CD4-positive, alpha-beta memory T cell (primary cell): ENCODE measurements at regions not wholly inside any gene's neighbourhood (a gene's known extent, or its start where the extent isn't known, plus 50 kb on each side); places are given as distances from the start of the nearest gene placed in this dataset.

Experiments used
- CTCF ChIA-PET: fragments of 350-600 bp; sonication (Branson Sonifier 250); formaldehyde crosslinking; loops from one replicate; lab custom pipeline; 2021; ENCODE audit warnings: inconsistent platforms; ENCODE audit not compliant: partially characterized antibody; lab: Charles Lee
- POLR2A ChIA-PET: fragments of 350-600 bp; sonication (Branson Sonifier 250); formaldehyde crosslinking; loops from one replicate; lab custom pipeline; 2021; ENCODE audit not compliant: partially characterized antibody; lab: Charles Lee
- DNase-seq, 5 donors: peaks; one replicate each; pipeline versions ENCODE4 v3.0.0 to v3.0.0-alpha.2; 2020 to 2022; ENCODE audit warnings: mixed read lengths in 1 of 5
- H3K27ac ChIP-seq: one replicate; pipeline ENCODE4 v1.7.0; 2013; ENCODE audit warnings: low read depth, low read length
- H3K27me3 ChIP-seq: 2 replicates; pipeline ENCODE4 v1.7.0; 2013; ENCODE audit warnings: mild to moderate bottlenecking, low read length, moderate library complexity; ENCODE audit not compliant: insufficient read depth
- H3K36me3 ChIP-seq: 2 replicates; pipeline ENCODE4 v1.7.0; 2013; ENCODE audit warnings: mild to moderate bottlenecking, low read length, moderate library complexity; ENCODE audit not compliant: insufficient read depth
- H3K4me1 ChIP-seq: 2 replicates; pipeline ENCODE4 v1.7.0; 2013; ENCODE audit warnings: mild to moderate bottlenecking, low read length, moderate library complexity; ENCODE audit not compliant: insufficient read depth
- H3K4me3 ChIP-seq, 2 donors: one replicate each; pipeline ENCODE4 v1.7.0; 2013; ENCODE audit warnings: low read length in 2 of 2, mild to moderate bottlenecking in 1 of 2
- H3K9me3 ChIP-seq, 2 donors: one replicate each; pipeline ENCODE4 v1.7.0; 2013; ENCODE audit warnings: low read length in 2 of 2, control low read depth in 1 of 2; ENCODE audit not compliant: control insufficient read depth in 1 of 2
- H3K27ac Mint-ChIP-seq, 7 donors: one replicate each; pipeline ENCODE4 v1.8.0; 2020 to 2021; ENCODE audit warnings: mixed read lengths in 7 of 7, mild to moderate bottlenecking in 6 of 7, inconsistent platforms in 3 of 7, moderate library complexity in 3 of 7
- H3K27me3 Mint-ChIP-seq, 2 donors: one replicate each; pipeline ENCODE4 v1.8.0; 2020 to 2021; ENCODE audit warnings: mixed read lengths in 2 of 2
- H3K36me3 Mint-ChIP-seq, 2 donors: one replicate each; pipeline ENCODE4 v1.8.0; 2020 to 2021; ENCODE audit warnings: mixed read lengths in 2 of 2, inconsistent platforms in 1 of 2, mild to moderate bottlenecking in 1 of 2
- H3K4me1 Mint-ChIP-seq, 4 donors: one replicate each; pipeline ENCODE4 v1.8.0; 2020 to 2021; ENCODE audit warnings: mixed read lengths in 4 of 4, mild to moderate bottlenecking in 1 of 4
- H3K4me3 Mint-ChIP-seq, 8 donors: one replicate each; pipeline ENCODE4 v1.8.0; 2020 to 2021; ENCODE audit warnings: mixed read lengths in 8 of 8, mild to moderate bottlenecking in 7 of 8, moderate library complexity in 6 of 8, inconsistent platforms in 3 of 8
- H3K9me3 Mint-ChIP-seq, 8 donors: one replicate each; pipeline ENCODE4 v1.8.0; 2020 to 2021; ENCODE audit warnings: mixed read lengths in 8 of 8, mild to moderate bottlenecking in 5 of 8, inconsistent platforms in 3 of 8, moderate library complexity in 1 of 8
- intact Hi-C: fragments of 100-400 bp; cut with micrococcal nuclease; formaldehyde crosslinking; loops from one replicate; pipeline ENCODE4 v1.15.1; 2023

- Mint-ChIP-seq H3K27me3 (peaks cover 15 to 28% of the 10 kb centered on the region in 2 donors), H3K4me1 (peaks cover 3 to 5% (median 4%) of the 10 kb centered on the region in 4 donors), H3K4me3 (no peak overlapping the region), H3K27ac (no peak overlapping the region), H3K9me3 (peaks cover 0 to 4% (median 0%) of the 10 kb centered on the region in 8 donors), H3K36me3 (no peaks in the 10 kb centered on the region)
- Histone ChIP-seq H3K36me3 (no peaks in the 10 kb centered on the region), H3K9me3 (no peaks in the 10 kb centered on the region), H3K4me3 (no peak overlapping the region), H3K4me1 (no peaks in the 10 kb centered on the region), H3K27ac (no peak overlapping the region), H3K27me3 (no peaks in the 10 kb centered on the region)
- CTCF ChIA-PET, result interaction anchor here (1.1 kb wide), 1 partner anchor 34 kb away, joined by 3 read pairs; no protein-coding TSS in a partner anchor
- POLR2A ChIA-PET, result no interaction called here
- DNase-seq, result no peak
- intact Hi-C loops, result no loop called here
These were observed 51.7 kb upstream of the BARHL2 start for GRCh38 chr1:90768826-90769225.

GRCh38 chr1:90768098-90768497, 51.0 kb upstream of the BARHL2 start:
- intact Hi-C loops, result no loop called here
- H3K4me3 Mint-ChIP-seq, result no peak overlapping the region
- peaks cover 21 to 28% of the 10 kb centered on the region in 2 donors for H3K27me3 Mint-ChIP-seq
- H3K9me3 ChIP-seq, result no peaks in the 10 kb centered on the region
- DNase-seq, result no peak
- H3K4me3 ChIP-seq, result no peak overlapping the region
- no peaks in the 10 kb centered on the region for H3K36me3 Mint-ChIP-seq
- H3K4me1 ChIP-seq, result no peaks in the 10 kb centered on the region
- peaks cover 0 to 4% (median 0%) of the 10 kb centered on the region in 8 donors for H3K9me3 Mint-ChIP-seq
- no peak overlapping the region for H3K27ac ChIP-seq
- ChIA-PET CTCF (interaction anchor here (1.1 kb wide), 1 partner anchor 33 kb away, joined by 3 read pairs; no protein-coding TSS in a partner anchor), POLR2A (no interaction called here)
- H3K36me3 ChIP-seq, result no peaks in the 10 kb centered on the region
- no peaks in the 10 kb centered on the region for H3K27me3 ChIP-seq
- H3K4me1 Mint-ChIP-seq, result peaks cover 3 to 5% (median 4%) of the 10 kb centered on the region in 4 donors
- H3K27ac Mint-ChIP-seq, result no peak overlapping the region
